HEK293T (cell line): ENCODE measurements at regions not wholly inside any gene's neighbourhood (a gene's known extent, or its start where the extent isn't known, plus 50 kb on each side); places are given as distances from the start of the nearest gene placed in this dataset.

Source experiments
- ARNT ChIP-seq: fragments of 450-650 bp; IDR thresholded peaks from 2 replicates; pipeline ENCODE4 v1.6.1; 2017; ENCODE audit warnings: mild to moderate bottlenecking
- BHLHE40 ChIP-seq: fragments of 450-650 bp; IDR thresholded peaks from 2 replicates; pipeline ENCODE4 v1.6.1; 2016; ENCODE audit warnings: mild to moderate bottlenecking, moderate library complexity, borderline replicate concordance
- FOXA1 ChIP-seq: fragments of 450-650 bp; IDR thresholded peaks from 2 replicates; pipeline ENCODE4 v1.6.1; 2016; ENCODE audit warnings: mild to moderate bottlenecking
- FOXK2 ChIP-seq: fragments of 450-650 bp; IDR thresholded peaks from 2 replicates; pipeline ENCODE4 v1.6.1; 2016; ENCODE audit warnings: mild to moderate bottlenecking
- HDGF ChIP-seq: fragments of 450-650 bp; IDR thresholded peaks from 2 replicates; pipeline ENCODE4 v1.6.1; 2017; ENCODE audit warnings: antibody characterized with exemption, borderline replicate concordance
- ZNF384 ChIP-seq: fragments of 450-650 bp; IDR thresholded peaks from 2 replicates; pipeline ENCODE4 v1.6.1; 2016

DNA sequence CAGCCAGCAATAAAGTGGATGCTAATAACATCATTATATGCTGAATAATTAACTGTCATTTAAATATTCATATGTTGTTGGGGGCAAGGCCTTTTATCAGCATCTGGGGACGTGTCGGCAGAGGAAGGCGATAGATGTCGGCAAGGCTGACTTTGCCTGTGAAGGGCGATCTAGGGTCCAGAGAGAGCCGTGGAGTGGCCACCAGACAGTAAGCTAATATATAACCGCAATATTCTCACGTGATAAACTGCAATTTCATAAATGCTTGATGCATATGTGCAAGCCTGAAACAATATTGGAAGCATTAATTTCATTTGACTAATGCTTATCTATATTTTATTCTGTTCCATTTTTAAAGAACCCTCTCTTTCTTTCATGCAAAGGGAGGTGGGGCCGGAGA is 141.0 kb upstream of the POU3F1 start:
- no peak for TF ChIP-seq BHLHE40
- no peak for TF ChIP-seq ZNF384
- no peak for TF ChIP-seq FOXK2
- TF ChIP-seq FOXA1, result no peak
- no peak for TF ChIP-seq ARNT
- TF ChIP-seq HDGF, result no peak
